ENCODE measurements at regions not wholly inside any gene's neighbourhood (a gene's known extent, or its start where the extent isn't known, plus 50 kb on each side); places are given as distances from the start of the nearest gene placed in this dataset.

DNA sequence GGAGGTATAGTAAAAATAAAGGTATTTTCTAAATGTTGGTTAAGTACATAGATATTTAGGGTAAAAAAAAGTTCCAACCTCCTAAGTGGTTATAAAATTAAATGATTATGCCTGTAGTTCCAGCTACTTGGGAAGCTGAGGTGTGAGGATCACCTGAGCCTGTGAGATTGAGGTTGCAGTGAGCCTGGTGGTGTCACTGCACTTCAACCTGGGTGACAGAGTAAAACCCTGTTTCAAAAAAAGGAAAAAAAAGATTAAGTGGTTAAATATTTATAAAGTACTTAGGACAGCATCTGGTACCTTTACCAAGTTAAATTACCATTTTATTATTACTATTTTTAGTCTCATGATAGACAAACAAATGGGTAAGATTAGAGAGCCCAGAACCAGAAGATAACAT, 1801.0 kb downstream of the C4orf33 start:
- H3K27me3 ChIP-seq, result no peaks in the 10 kb centered on the region
- TF ChIP-seq CTCF (IDR thresholded peaks at IDR 0.05), result no peak
- no peak for TF ChIP-seq POLR2A (IDR thresholded peaks at IDR 0.05)
- no peak overlapping the region for H3K27ac ChIP-seq
- no peak overlapping the region for H3K4me3 ChIP-seq (replicated peaks in 1 of 3)
- H3K9me3 ChIP-seq, result no peaks in the 10 kb centered on the region
- intact Hi-C loops (cut with DNase I), result no loop called here
- no peak for DNase-seq
- no peaks in the 10 kb centered on the region for H3K4me1 ChIP-seq
- H3K36me3 ChIP-seq, result no peaks in the 10 kb centered on the region

- TF ChIP-seq POLR2A (IDR thresholded peaks at IDR 0.05) (no peak), CTCF (IDR thresholded peaks at IDR 0.05) (no peak)
- no peaks in the 10 kb centered on the region for H3K4me1 ChIP-seq
- intact Hi-C loops (cut with DNase I), result no loop called here
- H3K4me3 ChIP-seq (replicated peaks in 1 of 3), result no peak overlapping the region
- DNase-seq, result no peak
- WGBS, 2 donors, result 52 to 78% methylated on average over 5 of the region's 5 CpGs
- no peaks in the 10 kb centered on the region for H3K9me3 ChIP-seq
- H3K27ac ChIP-seq, result no peak overlapping the region
- no peaks in the 10 kb centered on the region for H3K27me3 ChIP-seq
- no peaks in the 10 kb centered on the region for H3K36me3 ChIP-seq
Measured at GRCh38 chr4:130901321-130901720, 1805.4 kb downstream of the C4orf33 start.

DNA sequence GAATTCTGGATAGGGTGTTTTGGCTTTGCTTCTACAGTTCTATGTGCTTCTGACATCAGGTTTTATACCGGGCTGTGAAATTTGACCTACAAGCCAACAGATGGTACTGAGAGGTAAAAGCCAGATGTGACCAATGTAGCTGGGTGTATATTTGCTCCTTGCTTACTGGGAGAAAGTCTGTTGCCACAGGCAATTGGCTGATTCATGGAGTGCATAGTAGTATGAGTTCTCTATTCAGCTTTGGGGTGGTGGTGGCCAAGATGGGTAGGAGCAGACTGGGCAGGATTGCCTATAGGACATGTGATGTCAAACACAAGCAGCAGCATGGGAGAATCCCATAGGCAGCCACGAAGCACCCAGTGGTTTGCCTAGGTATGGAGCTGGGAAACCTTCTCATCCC, 1827.0 kb downstream of the C4orf33 start:
- Histone ChIP-seq H3K27me3 (no peaks in the 10 kb centered on the region), H3K36me3 (no peaks in the 10 kb centered on the region), H3K4me1 (no peaks in the 10 kb centered on the region), H3K4me3 (replicated peaks in 1 of 3) (no peak overlapping the region), H3K9me3 (no peaks in the 10 kb centered on the region), H3K27ac (no peak overlapping the region)
- no peak for DNase-seq
- WGBS, 2 donors, result 68 to 100% methylated on average over 2 of the region's 2 CpGs
- intact Hi-C loops (cut with DNase I), result no loop called here
- TF ChIP-seq POLR2A (IDR thresholded peaks at IDR 0.05) (no peak), CTCF (IDR thresholded peaks at IDR 0.05) (no peak)

- WGBS, 2 donors, result 76 to 93% methylated on average over 1 of the region's 1 CpG
- no peaks in the 10 kb centered on the region for H3K4me1 ChIP-seq
- TF ChIP-seq CTCF (IDR thresholded peaks at IDR 0.05) (no peak), POLR2A (IDR thresholded peaks at IDR 0.05) (no peak)
- no peaks in the 10 kb centered on the region for H3K36me3 ChIP-seq
- DNase-seq, result no peak
- no peak overlapping the region for H3K4me3 ChIP-seq (replicated peaks in 1 of 3)
- no peaks in the 10 kb centered on the region for H3K9me3 ChIP-seq
- intact Hi-C loops (cut with DNase I), result no loop called here
- H3K27ac ChIP-seq, result no peak overlapping the region
- H3K27me3 ChIP-seq, result no peaks in the 10 kb centered on the region
Measured at GRCh38 chr4:130955520-130955919, 1859.6 kb downstream of the C4orf33 start.

GRCh38 chr4:130985371-130985770, 1889.4 kb downstream of the C4orf33 start:
- WGBS, 2 donors, result 67 to 68% methylated on average over 4 of the region's 4 CpGs
- DNase-seq, result no peak
- intact Hi-C loops (cut with DNase I), result no loop called here

More at GRCh38 chr4:130985371-130985770, 1889.4 kb downstream of the C4orf33 start:
- H3K4me1 ChIP-seq, result no peaks in the 10 kb centered on the region
- no peaks in the 10 kb centered on the region for H3K9me3 ChIP-seq
- no peaks in the 10 kb centered on the region for H3K36me3 ChIP-seq
- no peak overlapping the region for H3K4me3 ChIP-seq (replicated peaks in 1 of 3)
- no peak for TF ChIP-seq POLR2A (IDR thresholded peaks at IDR 0.05)
- no peak for TF ChIP-seq CTCF (IDR thresholded peaks at IDR 0.05)
- H3K27me3 ChIP-seq, result no peaks in the 10 kb centered on the region
- H3K27ac ChIP-seq, result no peak overlapping the region
